Neural progenitor cell (in vitro differentiated cells): ENCODE measurements at regions not wholly inside any gene's neighbourhood (a gene's known extent, or its start where the extent isn't known, plus 50 kb on each side); places are given as distances from the start of the nearest gene placed in this dataset.

Source experiments
- DNase-seq: peaks from one replicate; pipeline ENCODE4 v3.0.0-alpha.2; 2016; ENCODE audit warnings: low spot score
- H2AFZ ChIP-seq: fragments of 200-600 bp; sonication (generic); replicated peaks from 2 replicates; pipeline ENCODE4 v1.6.1; 2016; ENCODE audit warnings: antibody characterized with exemption
- H3F3A ChIP-seq: fragments of 200-600 bp; sonication (generic); 2 replicates; pipeline ENCODE4 v1.6.1; 2016; ENCODE audit warnings: antibody characterized with exemption, low read depth
- H3K27ac ChIP-seq: fragments of 200-600 bp; sonication (generic); 2 replicates; pipeline ENCODE4 v1.5.1; 2016; ENCODE audit warnings: mild to moderate bottlenecking
- H3K27me3 ChIP-seq: fragments of 200-600 bp; sonication (generic); 2 replicates; pipeline ENCODE4 v1.6.1; 2016; ENCODE audit warnings: mild to moderate bottlenecking, moderate library complexity
- H3K36me3 ChIP-seq: fragments of 200-600 bp; sonication (generic); 2 replicates; pipeline ENCODE4 v1.5.1; 2016
- H3K4me1 ChIP-seq: fragments of 200-600 bp; sonication (generic); 2 replicates; pipeline ENCODE4 v1.6.1; 2016; ENCODE audit warnings: mixed run types
- H3K4me2 ChIP-seq: fragments of 200-600 bp; sonication (generic); 2 replicates; pipeline ENCODE4 v1.6.1; 2016
- H3K4me3 ChIP-seq: fragments of 200-600 bp; sonication (generic); 2 replicates; pipeline ENCODE4 v1.5.1; 2016
- H3K79me2 ChIP-seq: fragments of 200-600 bp; sonication (generic); 2 replicates; pipeline ENCODE4 v1.6.1; 2016; ENCODE audit warnings: low read depth
- H3K9ac ChIP-seq: fragments of 200-600 bp; sonication (generic); 2 replicates; pipeline ENCODE4 v1.6.1; 2016
- H3K9me3 ChIP-seq: fragments of 200-600 bp; sonication (generic); 2 replicates; pipeline ENCODE4 v1.5.1; 2016; ENCODE audit warnings: low read depth
- H4K20me1 ChIP-seq: fragments of 200-600 bp; sonication (generic); 2 replicates; pipeline ENCODE4 v1.6.1; 2016; ENCODE audit warnings: low read depth
- H3K27ac Mint-ChIP-seq: 3 replicates; pipeline ENCODE4 v1.8.0; 2021; ENCODE audit warnings: mixed read lengths
- H3K27me3 Mint-ChIP-seq: 2 replicates; pipeline ENCODE4 v1.8.0; 2022; ENCODE audit warnings: low read depth, mild to moderate bottlenecking, inconsistent platforms, moderate library complexity, mixed read lengths; ENCODE audit not compliant: insufficient read depth
- H3K36me3 Mint-ChIP-seq: 3 replicates; pipeline ENCODE4 v1.8.0; 2021; ENCODE audit warnings: mixed read lengths
- H3K4me1 Mint-ChIP-seq: 3 replicates; pipeline ENCODE4 v1.8.0; 2021; ENCODE audit warnings: mixed read lengths
- H3K4me3 Mint-ChIP-seq: 3 replicates; pipeline ENCODE4 v1.8.0; 2021; ENCODE audit warnings: mild to moderate bottlenecking, moderate library complexity, mixed read lengths
- H3K9me3 Mint-ChIP-seq: 3 replicates; pipeline ENCODE4 v1.8.0; 2020; ENCODE audit warnings: mixed read lengths
- CTCF ChIP-seq: fragments of 200-600 bp; sonication (generic); IDR thresholded peaks from 2 replicates; pipeline ENCODE4 v1.5.1; 2017; ENCODE audit warnings: antibody characterized with exemption, mild to moderate bottlenecking
- EZH2 ChIP-seq: fragments of 200-600 bp; sonication (generic); IDR thresholded peaks from 2 replicates; pipeline ENCODE4 v1.6.1; 2017; ENCODE audit warnings: antibody characterized with exemption, mild to moderate bottlenecking, moderate library complexity
- EZH2phosphoT487 ChIP-seq: fragments of 200-600 bp; sonication (generic); IDR thresholded peaks from 2 replicates; pipeline ENCODE4 v1.6.1; 2017; ENCODE audit warnings: antibody characterized with exemption

GRCh38 chr9:90325913-90326653 lies 316.5 kb downstream of the DIRAS2 start:
- no peaks in the 10 kb centered on the region for H3F3A ChIP-seq
- no peak for DNase-seq
- H3K27me3 Mint-ChIP-seq = no peaks in the 10 kb centered on the region
- H3K79me2 ChIP-seq = no peaks in the 10 kb centered on the region
- no peak overlapping the region for H3K27ac ChIP-seq
- no peaks in the 10 kb centered on the region for H3K4me1 Mint-ChIP-seq
- peaks cover 2% of the 10 kb centered on the region for H3K9me3 Mint-ChIP-seq
- TF ChIP-seq EZH2 = no peak
- no peak for TF ChIP-seq EZH2phosphoT487
- TF ChIP-seq CTCF = no peak
- H3K27ac Mint-ChIP-seq = no peak overlapping the region
- H3K9me3 ChIP-seq = no peaks in the 10 kb centered on the region
- H3K9ac ChIP-seq = no peak overlapping the region
- H3K4me3 ChIP-seq = no peak overlapping the region
- no peak overlapping the region for H3K4me3 Mint-ChIP-seq
- H3K4me1 ChIP-seq = no peaks in the 10 kb centered on the region
- H4K20me1 ChIP-seq = no peaks in the 10 kb centered on the region
- no peaks in the 10 kb centered on the region for H3K27me3 ChIP-seq
- H3K36me3 ChIP-seq = no peaks in the 10 kb centered on the region
- no peak overlapping the region for H2AFZ ChIP-seq
- H3K4me2 ChIP-seq = no peak overlapping the region
- no peaks in the 10 kb centered on the region for H3K36me3 Mint-ChIP-seq

- H3K9me3 ChIP-seq = no peaks in the 10 kb centered on the region
- H4K20me1 ChIP-seq = no peaks in the 10 kb centered on the region
- H3K27me3 Mint-ChIP-seq = no peaks in the 10 kb centered on the region
- no peak overlapping the region for H3K4me3 Mint-ChIP-seq
- no peaks in the 10 kb centered on the region for H3K36me3 ChIP-seq
- H3K27me3 ChIP-seq = no peaks in the 10 kb centered on the region
- H3K79me2 ChIP-seq = no peaks in the 10 kb centered on the region
- H3K4me3 ChIP-seq = no peak overlapping the region
- TF ChIP-seq CTCF = no peak
- no peak for TF ChIP-seq EZH2
- TF ChIP-seq EZH2phosphoT487 = no peak
- H3F3A ChIP-seq = no peaks in the 10 kb centered on the region
- no peaks in the 10 kb centered on the region for H3K36me3 Mint-ChIP-seq
- no peak overlapping the region for H3K4me2 ChIP-seq
- no peak overlapping the region for H3K27ac ChIP-seq
- H3K9ac ChIP-seq = no peak overlapping the region
- H3K4me1 Mint-ChIP-seq = peaks cover 9% of the 10 kb centered on the region
- no peaks in the 10 kb centered on the region for H3K4me1 ChIP-seq
- DNase-seq = no peak
- no peak overlapping the region for H2AFZ ChIP-seq
- H3K27ac Mint-ChIP-seq = no peak overlapping the region
- no peaks in the 10 kb centered on the region for H3K9me3 Mint-ChIP-seq
Observed at GRCh38 chr9:90330231-90330630, 312.4 kb downstream of the DIRAS2 start.

- Histone ChIP-seq H3K4me1 (no peaks in the 10 kb centered on the region), H2AFZ (no peak overlapping the region), H4K20me1 (no peaks in the 10 kb centered on the region), H3K4me3 (no peak overlapping the region), H3K36me3 (no peaks in the 10 kb centered on the region), H3K4me2 (no peak overlapping the region), H3K79me2 (no peaks in the 10 kb centered on the region), H3K9me3 (no peaks in the 10 kb centered on the region), H3K27me3 (no peaks in the 10 kb centered on the region), H3K9ac (no peak overlapping the region), H3F3A (no peaks in the 10 kb centered on the region), H3K27ac (no peak overlapping the region)
- H3K4me1 Mint-ChIP-seq = peaks cover 9% of the 10 kb centered on the region
- no peaks in the 10 kb centered on the region for H3K27me3 Mint-ChIP-seq
- H3K9me3 Mint-ChIP-seq = no peaks in the 10 kb centered on the region
- TF ChIP-seq EZH2 (no peak), CTCF (no peak), EZH2phosphoT487 (no peak)
- DNase-seq = no peak
- no peak overlapping the region for H3K27ac Mint-ChIP-seq
- no peak overlapping the region for H3K4me3 Mint-ChIP-seq
- no peaks in the 10 kb centered on the region for H3K36me3 Mint-ChIP-seq
Observed at GRCh38 chr9:90331826-90332575, 310.6 kb downstream of the DIRAS2 start.
